ENCODE measurements at regions not wholly inside any gene's neighbourhood (a gene's known extent, or its start where the extent isn't known, plus 50 kb on each side); places are given as distances from the start of the nearest gene placed in this dataset.

- no peak for ATAC-seq
- TF ChIP-seq PATZ1 (CRISPR knock-in tag; IDR thresholded peaks at IDR 0.05; ENCODE audit: borderline replicate concordance): no peak
- TF ChIP-seq OSR1 (CRISPR knock-in tag; IDR thresholded peaks at IDR 0.05): no peak
- no peak for TF ChIP-seq ZFP3 (CRISPR knock-in tag; IDR thresholded peaks at IDR 0.05)
- TF ChIP-seq BACH2 (CRISPR knock-in tag; IDR thresholded peaks at IDR 0.05; ENCODE audit: borderline replicate concordance): no peak
- no peak for TF ChIP-seq RARB (CRISPR knock-in tag; IDR thresholded peaks at IDR 0.05)
- no peak for TF ChIP-seq ZNF8 (CRISPR knock-in tag; IDR thresholded peaks at IDR 0.05)
- TF ChIP-seq SNAI2 (CRISPR knock-in tag; IDR thresholded peaks at IDR 0.05): no peak
- TF ChIP-seq ZC3H10 (CRISPR knock-in tag; IDR thresholded peaks at IDR 0.05): no peak
- TF ChIP-seq CREB5 (CRISPR knock-in tag; IDR thresholded peaks at IDR 0.05; ENCODE audit: low read depth): no peak
- TF ChIP-seq ISL1 (CRISPR knock-in tag; IDR thresholded peaks at IDR 0.05): no peak
- no peak for TF ChIP-seq ZFP30 (CRISPR knock-in tag; IDR thresholded peaks at IDR 0.05)
- no peak for TF ChIP-seq ARNTL (CRISPR knock-in tag; IDR thresholded peaks at IDR 0.05; ENCODE audit: borderline replicate concordance, low read depth)
- no peak for TF ChIP-seq POU6F1 (CRISPR knock-in tag; IDR thresholded peaks at IDR 0.05; ENCODE audit: borderline replicate concordance, low read depth)
- no peak for TF ChIP-seq ZNF70 (CRISPR knock-in tag; IDR thresholded peaks at IDR 0.05)
- TF ChIP-seq PPARA (CRISPR knock-in tag; IDR thresholded peaks at IDR 0.05; ENCODE audit: borderline replicate concordance): no peak
- no peak for TF ChIP-seq TCF4 (CRISPR knock-in tag; IDR thresholded peaks at IDR 0.05; ENCODE audit: borderline replicate concordance)
- TF ChIP-seq GLIS3 (CRISPR knock-in tag; IDR thresholded peaks at IDR 0.05): no peak
Observed at GRCh38 chr2:181252262-181253148, 204.7 kb upstream of the ITGA4 start.

- no peak for TF ChIP-seq CREB5 (CRISPR knock-in tag; IDR thresholded peaks at IDR 0.05; ENCODE audit: low read depth)
- no peak for TF ChIP-seq BACH2 (CRISPR knock-in tag; IDR thresholded peaks at IDR 0.05; ENCODE audit: borderline replicate concordance)
- TF ChIP-seq PPARA (CRISPR knock-in tag; IDR thresholded peaks at IDR 0.05; ENCODE audit: borderline replicate concordance): no peak
- no peak for TF ChIP-seq ISL1 (CRISPR knock-in tag; IDR thresholded peaks at IDR 0.05)
- no peak for TF ChIP-seq CSRNP3 (CRISPR knock-in tag; IDR thresholded peaks at IDR 0.05)
- no peak for TF ChIP-seq PATZ1 (CRISPR knock-in tag; IDR thresholded peaks at IDR 0.05; ENCODE audit: borderline replicate concordance)
- ATAC-seq: no peak
Observed at GRCh38 chr2:181253438-181253837, 203.7 kb upstream of the ITGA4 start.

- no peak for ATAC-seq
- TF ChIP-seq POU6F1 (CRISPR knock-in tag; IDR thresholded peaks at IDR 0.05; ENCODE audit: borderline replicate concordance, low read depth) (no peak), OSR1 (CRISPR knock-in tag; IDR thresholded peaks at IDR 0.05) (no peak), ZFP30 (CRISPR knock-in tag; IDR thresholded peaks at IDR 0.05) (no peak), TOX (CRISPR knock-in tag; IDR thresholded peaks at IDR 0.05; ENCODE audit: borderline replicate concordance) (no peak), TCF4 (CRISPR knock-in tag; IDR thresholded peaks at IDR 0.05; ENCODE audit: borderline replicate concordance) (no peak), PATZ1 (CRISPR knock-in tag; IDR thresholded peaks at IDR 0.05; ENCODE audit: borderline replicate concordance) (no peak), ESRRG (CRISPR knock-in tag; IDR thresholded peaks at IDR 0.05) (no peak)
Observed at GRCh38 chr2:181255651-181256050, 201.5 kb upstream of the ITGA4 start.

Data from SK-N-SH treated with all-trans-retinoic acid at 6 μM for 48 hours (cell line).